ENCODE measurements at regions not wholly inside any gene's neighbourhood (a gene's known extent, or its start where the extent isn't known, plus 50 kb on each side); places are given as distances from the start of the nearest gene placed in this dataset.
A peak's percentile ranks its signal among the peaks of the same experiment; 100 is the strongest.

GRCh38 chr2:195105581-195105980, 551.4 kb upstream of the SLC39A10 start:
- TF ChIP-seq FOSL2 (IDR thresholded peaks at IDR 0.05) (no peak), FOSL2 (CRISPR knock-in tag; IDR thresholded peaks at IDR 0.05) (no peak), NPAS2 (CRISPR knock-in tag; IDR thresholded peaks at IDR 0.05; ENCODE audit: borderline replicate concordance) (no peak), CBX8 (IDR thresholded peaks at IDR 0.05) (no peak), CHD4 (IDR thresholded peaks at IDR 0.05; ENCODE audit: borderline replicate concordance) (no peak), SMC3 (IDR thresholded peaks at IDR 0.05) (no peak), POLR2AphosphoS2 (conservative IDR thresholded peaks at IDR 0.05; ENCODE audit: low read length) (no peak), NFE2L2 (conservative IDR thresholded peaks at IDR 0.05; ENCODE audit: low read length) (no peak), EHMT2 (IDR thresholded peaks at IDR 0.05; ENCODE audit: low read depth) (no peak), MAX (IDR thresholded peaks at IDR 0.05) (no peak), HOXA7 (CRISPR knock-in tag; IDR thresholded peaks at IDR 0.05) (no peak), RFX5 (IDR thresholded peaks at IDR 0.05) (no peak), HOXB5 (CRISPR knock-in tag; IDR thresholded peaks at IDR 0.05) (no peak), HMGXB4 (CRISPR knock-in tag; IDR thresholded peaks at IDR 0.05; ENCODE audit: borderline replicate concordance) (no peak)
- TF ChIP-seq, protein P1, sequence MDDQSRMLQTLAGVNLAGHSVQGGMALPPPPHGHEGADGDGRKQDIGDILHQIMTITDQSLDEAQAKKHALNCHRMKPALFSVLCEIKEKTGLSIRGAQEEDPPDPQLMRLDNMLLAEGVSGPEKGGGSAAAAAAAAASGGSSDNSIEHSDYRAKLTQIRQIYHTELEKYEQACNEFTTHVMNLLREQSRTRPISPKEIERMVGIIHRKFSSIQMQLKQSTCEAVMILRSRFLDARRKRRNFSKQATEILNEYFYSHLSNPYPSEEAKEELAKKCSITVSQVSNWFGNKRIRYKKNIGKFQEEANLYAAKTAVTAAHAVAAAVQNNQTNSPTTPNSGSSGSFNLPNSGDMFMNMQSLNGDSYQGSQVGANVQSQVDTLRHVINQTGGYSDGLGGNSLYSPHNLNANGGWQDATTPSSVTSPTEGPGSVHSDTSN (IDR thresholded peaks at IDR 0.05) = no peak
- FAIRE-seq (no peak), DNase-seq (ENCODE audit: low read depth in 1 of 2, low spot score in 1 of 2) (no peak), ATAC-seq (no peak)
- Histone ChIP-seq H3K4me3 (no peak overlapping the region), H3K27ac (no peak overlapping the region), H3K4me1 (no peaks in the 10 kb centered on the region), H3K4me2 (no peak overlapping the region), H3K9me3 (no peaks in the 10 kb centered on the region)
- ChIA-PET CTCF (no interaction called here), POLR2A (no interaction called here)
- WGBS (ENCODE audit: missing lambda C conversion rate) = 0% methylated on average over 1 of the region's 1 CpG

DNA sequence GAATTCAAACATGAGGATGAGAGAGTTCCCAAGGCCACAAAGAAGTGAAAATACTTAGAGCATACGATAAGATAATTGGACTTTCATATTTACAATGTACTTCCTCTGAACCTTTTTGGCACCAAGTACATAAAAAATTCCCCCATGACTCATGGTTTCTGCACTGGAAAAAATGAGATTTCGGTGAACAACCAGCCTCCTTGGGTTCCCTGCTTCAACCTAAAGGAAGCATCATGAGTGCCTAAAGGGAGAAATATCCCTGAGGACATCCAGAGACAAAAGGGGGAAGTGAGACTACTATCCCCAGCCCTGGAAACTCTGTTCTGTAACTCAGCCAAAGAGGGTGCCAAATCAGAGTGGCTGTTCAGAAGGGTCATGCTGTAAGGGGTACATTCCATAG, 562.7 kb upstream of the SLC39A10 start:
- 7% methylated on average over 2 of the region's 2 CpGs for WGBS (ENCODE audit: missing lambda C conversion rate)
- Histone ChIP-seq H3K4me1 (no peaks in the 10 kb centered on the region), H3K9me3 (no peaks in the 10 kb centered on the region), H3K4me3 (no peak overlapping the region), H3K27ac (no peak overlapping the region), H3K4me2 (peak overlapping the region; percentile 31; the same call in 1 of the 3 replicates)
- ChIA-PET POLR2A (no interaction called here), CTCF (no interaction called here)
- DNase-seq (ENCODE audit: low read depth in 1 of 2, low spot score in 1 of 2) = peak in 1 of 2 experiments; percentile 1
- no peak for ATAC-seq
- no peak for TF ChIP-seq POLR2AphosphoS2 (conservative IDR thresholded peaks at IDR 0.05; ENCODE audit: low read length)
- TF ChIP-seq ZSCAN20 (CRISPR knock-in tag; IDR thresholded peaks at IDR 0.05) = no peak
- no peak for TF ChIP-seq HOXB5 (CRISPR knock-in tag; IDR thresholded peaks at IDR 0.05)
- TF ChIP-seq ESRRA (IDR thresholded peaks at IDR 0.05; ENCODE audit: borderline replicate concordance, low read length) = no peak
- TF ChIP-seq, protein P2, sequence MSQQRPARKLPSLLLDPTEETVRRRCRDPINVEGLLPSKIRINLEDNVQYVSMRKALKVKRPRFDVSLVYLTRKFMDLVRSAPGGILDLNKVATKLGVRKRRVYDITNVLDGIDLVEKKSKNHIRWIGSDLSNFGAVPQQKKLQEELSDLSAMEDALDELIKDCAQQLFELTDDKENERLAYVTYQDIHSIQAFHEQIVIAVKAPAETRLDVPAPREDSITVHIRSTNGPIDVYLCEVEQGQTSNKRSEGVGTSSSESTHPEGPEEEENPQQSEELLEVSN (IDR thresholded peaks at IDR 0.05; ENCODE audit: borderline replicate concordance, low read depth) = no peak
- no peak for TF ChIP-seq FOXS1 (CRISPR knock-in tag; IDR thresholded peaks at IDR 0.05)
- no peak for TF ChIP-seq RCOR1 (IDR thresholded peaks at IDR 0.05; ENCODE audit: low read depth, low read length)
- no peak for TF ChIP-seq HMGXB4 (CRISPR knock-in tag; IDR thresholded peaks at IDR 0.05; ENCODE audit: borderline replicate concordance)
- TF ChIP-seq BCL3 (IDR thresholded peaks at IDR 0.05) = no peak
- TF ChIP-seq CTCF (IDR thresholded peaks at IDR 0.05) = no peak
- TF ChIP-seq GATA3 (IDR thresholded peaks at IDR 0.05; ENCODE audit: borderline replicate concordance) = no peak
- TF ChIP-seq RARB (CRISPR knock-in tag; IDR thresholded peaks at IDR 0.05) = no peak
- no peak for TF ChIP-seq MYC (IDR thresholded peaks at IDR 0.05; ENCODE audit: borderline replicate concordance, low read length)
- no peak for FAIRE-seq
